HG03039 (cell line): ENCODE measurements at regions not wholly inside any gene's neighbourhood (a gene's known extent, or its start where the extent isn't known, plus 50 kb on each side); places are given as distances from the start of the nearest gene placed in this dataset.
"Not testable (repeated sequence)": the region's sequence is repeated elsewhere in the genome, so short reads cannot be mapped to it uniquely, and the experiment has no call there.

Experiments
- ATAC-seq: cut with Tn5 transposase; IDR thresholded peaks from one replicate; pipeline ENCODE4 v1.9.1; 2021; ENCODE audit warnings: mild to moderate bottlenecking, moderate library complexity; ENCODE audit not compliant: unreplicated experiment

GRCh38 chr3:66629150-66629981 is 128.5 kb upstream of the LRIG1 start:
- ATAC-seq, result no peak

GRCh38 chr3:66629982-66630368 is 129.2 kb upstream of the LRIG1 start:
- no peak for ATAC-seq

- no peak for ATAC-seq
These were observed 132.9 kb upstream of the LRIG1 start for GRCh38 chr3:66633402-66634381.

GRCh38 chr3:66638717-66639116 is 137.9 kb upstream of the LRIG1 start:
- ATAC-seq, result no peak

- no peak for ATAC-seq
These were observed 139.1 kb upstream of the LRIG1 start for GRCh38 chr3:66639809-66640356.

- no peak for ATAC-seq
These were observed 141.2 kb upstream of the LRIG1 start for GRCh38 chr3:66642019-66642418.

GRCh38 chr3:66642484-66642883 is 141.7 kb upstream of the LRIG1 start:
- ATAC-seq, result no peak

- no peak for ATAC-seq
These were observed 143.7 kb upstream of the LRIG1 start for GRCh38 chr3:66644549-66644948.

- ATAC-seq, result no peak
These were observed 148.2 kb upstream of the LRIG1 start for GRCh38 chr3:66648975-66649374.

GRCh38 chr3:66651520-66651919 is 150.7 kb upstream of the LRIG1 start:
- ATAC-seq, result not testable (repeated sequence)

- not testable (repeated sequence) for ATAC-seq
These were observed 151.3 kb upstream of the LRIG1 start for GRCh38 chr3:66652100-66652499.

GRCh38 chr3:66655044-66655443 is 154.2 kb upstream of the LRIG1 start:
- ATAC-seq, result no peak

- no peak for ATAC-seq
These were observed 154.8 kb upstream of the LRIG1 start for GRCh38 chr3:66655671-66656070.

- no peak for ATAC-seq
These were observed 155.8 kb upstream of the LRIG1 start for GRCh38 chr3:66656609-66657008.

- no peak for ATAC-seq
These were observed 158.2 kb upstream of the LRIG1 start for GRCh38 chr3:66659056-66659455.

- ATAC-seq, result no peak
These were observed 160.8 kb upstream of the LRIG1 start for GRCh38 chr3:66661628-66662027.

GRCh38 chr3:66662894-66663293 is 162.1 kb upstream of the LRIG1 start:
- no peak for ATAC-seq

GRCh38 chr3:66665021-66665695 is 164.3 kb upstream of the LRIG1 start:
- ATAC-seq, result no peak

GRCh38 chr3:66666362-66666761 is 165.5 kb upstream of the LRIG1 start:
- ATAC-seq, result no peak

- no peak for ATAC-seq
These were observed 166.4 kb upstream of the LRIG1 start for GRCh38 chr3:66667263-66667662.

- ATAC-seq, result no peak
These were observed 170.5 kb upstream of the LRIG1 start for GRCh38 chr3:66671291-66671690.
